PC-3 (cell line): ENCODE measurements at regions not wholly inside any gene's neighbourhood (a gene's known extent, or its start where the extent isn't known, plus 50 kb on each side); places are given as distances from the start of the nearest gene placed in this dataset.

Experiments
- CTCF ChIP-seq: fragments of 300-600 bp; sonication (generic); conservative IDR thresholded peaks from 2 replicates; pipeline ENCODE4 v1.5.1; 2017; ENCODE audit warnings: antibody characterized with exemption, low read depth, mild to moderate bottlenecking, low read length
- EZH2 ChIP-seq: fragments of 300-600 bp; sonication (generic); IDR thresholded peaks from one replicate; pipeline ENCODE4 v1.6.1; 2017; ENCODE audit warnings: antibody characterized with exemption, mild to moderate bottlenecking, low read length; ENCODE audit not compliant: unreplicated experiment
- EZH2phosphoT487 ChIP-seq: fragments of 300-600 bp; sonication (generic); IDR thresholded peaks from 2 replicates; pipeline ENCODE4 v1.6.1; 2018; ENCODE audit warnings: mild to moderate bottlenecking, antibody characterized with exemption, low read length, borderline replicate concordance

DNA sequence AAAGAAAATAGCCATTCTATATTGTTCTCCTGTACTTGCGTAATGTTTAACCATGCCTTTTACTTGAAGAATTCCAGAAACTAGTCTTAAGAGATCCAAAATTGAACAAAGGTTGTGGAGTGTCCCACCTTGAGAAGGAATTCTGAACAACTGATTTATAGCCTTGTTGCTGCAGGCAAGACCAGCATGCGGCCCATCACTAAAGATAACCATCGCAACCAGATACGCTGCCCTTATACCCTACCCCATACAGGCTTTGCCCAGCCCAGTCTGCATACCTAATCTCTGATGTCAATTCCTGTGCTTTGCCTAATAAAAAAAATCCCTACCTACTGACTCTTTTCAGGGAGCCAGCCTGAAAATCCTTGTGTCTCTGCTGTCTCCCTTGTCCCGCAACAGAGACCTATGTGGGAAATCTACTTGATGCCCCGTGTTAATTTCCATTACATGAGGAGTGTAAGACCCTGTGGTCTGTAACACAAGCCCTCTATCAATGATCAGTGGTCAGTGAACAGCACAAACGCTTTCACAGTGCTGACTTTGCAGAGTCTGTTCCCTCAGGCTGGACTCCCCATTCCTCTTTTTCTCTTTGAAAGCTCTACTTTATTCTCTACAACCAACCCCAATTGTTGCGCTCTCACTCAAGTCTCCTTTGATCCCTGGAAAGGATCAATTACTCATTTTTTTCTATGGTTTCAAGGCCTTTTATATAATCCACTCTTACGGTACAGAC, 125.7 kb upstream of the BTBD3 start:
- TF ChIP-seq CTCF (no peak), EZH2 (no peak), EZH2phosphoT487 (no peak)
